DOHH2 (cell line): ENCODE measurements at regions not wholly inside any gene's neighbourhood (a gene's known extent, or its start where the extent isn't known, plus 50 kb on each side); places are given as distances from the start of the nearest gene placed in this dataset.

Experiments
- CTCF ChIP-seq: fragments of 200-600 bp; sonication (generic); IDR thresholded peaks from one replicate; pipeline ENCODE4 v1.5.1; 2014; ENCODE audit warnings: antibody characterized with exemption, mild to moderate bottlenecking, low read depth, low read length; ENCODE audit not compliant: poor library complexity, severe bottlenecking
- EZH2phosphoT487 ChIP-seq: fragments of 200-600 bp; sonication (generic); IDR thresholded peaks from 2 replicates; pipeline ENCODE4 v1.6.1; 2017; ENCODE audit warnings: borderline replicate concordance, mild to moderate bottlenecking, antibody characterized with exemption, low read length, moderate library complexity, mixed read lengths

GRCh38 chr20:60785785-60786184 is 466.3 kb upstream of the CDH4 start:
- TF ChIP-seq CTCF (no peak), EZH2phosphoT487 (no peak)
